C4-2B (cell line): ENCODE measurements at regions not wholly inside any gene's neighbourhood (a gene's known extent, or its start where the extent isn't known, plus 50 kb on each side); places are given as distances from the start of the nearest gene placed in this dataset.

Experiments
- H3K27ac ChIP-seq: fragments of 450-650 bp; 2 replicates; pipeline ENCODE4 v1.5.1; 2017
- ZFX ChIP-seq: fragments of 450-650 bp; IDR thresholded peaks from 2 replicates; pipeline ENCODE4 v1.6.1; 2017
- TF ChIP-seq, protein P1 (sequence below): fragments of 450-650 bp; conservative IDR thresholded peaks from 2 replicates; pipeline ENCODE4 v1.5.1; 2017; ENCODE audit warnings: mild to moderate bottlenecking

DNA sequence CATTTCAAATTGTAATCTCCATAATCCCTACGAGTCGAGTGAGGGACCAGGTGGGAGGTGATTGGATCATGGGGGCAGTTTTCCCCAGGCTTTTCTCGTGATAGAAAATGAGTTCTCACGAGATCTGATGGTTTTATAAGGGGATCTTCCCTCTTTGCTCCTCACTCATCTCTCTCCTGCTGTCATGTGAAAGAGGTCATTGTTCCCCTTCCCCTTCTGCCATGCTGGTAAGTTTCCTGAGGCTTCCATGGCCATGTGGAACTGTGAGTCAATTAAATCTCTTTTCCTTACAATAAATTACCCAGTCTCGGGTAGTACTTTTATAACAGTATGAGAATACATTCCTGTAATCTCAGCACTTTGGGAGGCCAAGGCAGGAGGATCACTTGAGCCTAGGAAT lies 76.7 kb upstream of the MARCHF10 start:
- TF ChIP-seq, protein P1, sequence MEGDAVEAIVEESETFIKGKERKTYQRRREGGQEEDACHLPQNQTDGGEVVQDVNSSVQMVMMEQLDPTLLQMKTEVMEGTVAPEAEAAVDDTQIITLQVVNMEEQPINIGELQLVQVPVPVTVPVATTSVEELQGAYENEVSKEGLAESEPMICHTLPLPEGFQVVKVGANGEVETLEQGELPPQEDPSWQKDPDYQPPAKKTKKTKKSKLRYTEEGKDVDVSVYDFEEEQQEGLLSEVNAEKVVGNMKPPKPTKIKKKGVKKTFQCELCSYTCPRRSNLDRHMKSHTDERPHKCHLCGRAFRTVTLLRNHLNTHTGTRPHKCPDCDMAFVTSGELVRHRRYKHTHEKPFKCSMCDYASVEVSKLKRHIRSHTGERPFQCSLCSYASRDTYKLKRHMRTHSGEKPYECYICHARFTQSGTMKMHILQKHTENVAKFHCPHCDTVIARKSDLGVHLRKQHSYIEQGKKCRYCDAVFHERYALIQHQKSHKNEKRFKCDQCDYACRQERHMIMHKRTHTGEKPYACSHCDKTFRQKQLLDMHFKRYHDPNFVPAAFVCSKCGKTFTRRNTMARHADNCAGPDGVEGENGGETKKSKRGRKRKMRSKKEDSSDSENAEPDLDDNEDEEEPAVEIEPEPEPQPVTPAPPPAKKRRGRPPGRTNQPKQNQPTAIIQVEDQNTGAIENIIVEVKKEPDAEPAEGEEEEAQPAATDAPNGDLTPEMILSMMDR = no peak
- no peak for TF ChIP-seq ZFX
- H3K27ac ChIP-seq = no peak overlapping the region

DNA sequence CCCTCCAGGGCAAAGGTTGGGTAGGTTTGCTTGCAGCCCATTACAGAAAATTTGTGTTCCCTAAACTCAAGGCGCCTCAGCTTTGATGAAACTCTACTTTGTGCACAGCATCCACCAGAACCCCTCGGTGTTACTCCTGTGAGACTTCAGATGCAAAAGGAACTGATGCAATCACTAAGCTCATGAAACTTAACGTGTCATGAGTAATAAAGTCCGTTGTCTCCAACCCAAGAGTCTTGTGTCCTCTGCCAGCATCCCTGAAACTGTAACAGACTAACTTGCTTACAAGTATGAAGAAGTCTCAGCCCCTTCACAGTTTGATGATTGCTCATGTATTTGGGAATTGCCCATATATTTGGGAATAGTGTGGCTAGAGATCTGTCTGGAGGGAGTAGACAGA lies 74.8 kb upstream of the MARCHF10 start:
- TF ChIP-seq, protein P1 = no peak
- TF ChIP-seq ZFX = no peak

DNA sequence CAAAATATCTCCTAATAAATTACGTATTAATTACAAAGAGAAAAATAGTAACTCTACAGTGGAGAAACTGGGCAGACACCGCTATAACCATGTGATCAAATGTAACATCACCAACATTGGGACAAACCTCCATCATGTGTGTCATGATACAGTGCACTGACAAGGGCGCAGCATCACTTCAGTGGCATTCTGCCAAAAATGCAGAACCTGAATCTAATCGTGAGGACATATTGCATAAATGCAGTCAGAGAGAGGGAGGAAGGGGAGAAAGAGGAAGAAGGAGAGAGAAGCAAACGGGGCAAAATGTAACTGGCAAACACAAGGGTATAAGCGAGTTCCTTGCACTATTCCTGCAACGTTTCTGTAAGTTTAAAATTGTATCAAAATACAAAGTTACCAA lies 74.2 kb upstream of the MARCHF10 start:
- H3K27ac ChIP-seq = no peak overlapping the region

More for the DNA sequence above, 74.8 kb upstream of the MARCHF10 start:
- no peak overlapping the region for H3K27ac ChIP-seq

DNA sequence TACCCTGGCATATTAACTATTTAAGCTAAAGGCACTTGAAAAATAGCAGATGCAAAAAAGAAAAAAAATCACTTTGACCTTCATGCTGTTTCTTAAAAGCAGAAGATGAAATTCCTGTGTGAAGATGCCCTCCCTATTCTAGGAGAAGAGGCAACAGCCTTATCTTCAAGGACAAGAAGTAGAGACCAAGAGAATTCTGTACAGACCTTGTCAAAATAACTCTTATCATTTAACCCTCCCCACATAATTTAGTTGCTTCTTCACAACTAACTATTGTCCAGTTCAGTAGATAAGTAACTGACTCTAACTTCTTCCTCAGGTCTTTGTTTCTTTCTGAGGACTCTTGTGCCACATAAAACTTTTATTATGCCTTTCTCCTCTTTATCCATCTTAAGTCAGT lies 72.0 kb upstream of the MARCHF10 start:
- no peak overlapping the region for H3K27ac ChIP-seq
- TF ChIP-seq, protein P1 = no peak
- no peak for TF ChIP-seq ZFX

More for the DNA sequence above, 74.2 kb upstream of the MARCHF10 start:
- TF ChIP-seq, protein P1 = no peak

DNA sequence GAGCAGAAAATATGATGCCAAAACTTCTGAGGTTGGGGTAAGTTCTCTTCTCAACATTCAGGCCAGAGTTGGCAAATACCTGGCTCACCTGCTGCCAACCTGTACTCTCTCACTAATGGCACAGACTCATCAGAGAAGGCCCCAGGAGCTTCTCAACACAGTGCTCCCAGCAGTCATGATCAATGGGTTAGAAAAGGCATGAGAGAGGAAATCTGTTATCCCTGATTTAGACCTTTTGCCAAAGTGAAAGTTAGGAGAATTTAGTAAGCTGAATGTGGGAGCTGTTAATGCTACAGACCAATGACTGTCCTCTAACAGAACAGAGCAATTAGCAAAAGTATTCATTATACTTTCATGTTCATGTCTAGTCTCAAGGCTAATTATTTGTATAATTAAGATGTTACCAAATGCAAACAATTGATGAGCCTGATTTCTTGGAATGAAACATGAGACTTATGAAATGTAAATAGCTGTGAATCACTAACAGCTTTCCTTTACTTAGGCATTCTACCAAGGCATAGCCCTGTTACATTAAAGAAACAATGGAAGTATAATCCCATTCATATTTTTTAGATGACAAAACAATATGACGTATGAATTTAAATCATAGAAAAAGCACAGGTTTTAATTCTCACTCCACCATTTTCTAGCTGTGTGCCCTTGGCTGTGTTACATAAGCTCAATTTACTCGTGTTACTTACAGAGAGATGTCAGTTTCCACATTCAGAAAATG lies 68.7 kb upstream of the MARCHF10 start:
- H3K27ac ChIP-seq = no peak overlapping the region
- TF ChIP-seq, protein P1 = no peak
- no peak for TF ChIP-seq ZFX

DNA sequence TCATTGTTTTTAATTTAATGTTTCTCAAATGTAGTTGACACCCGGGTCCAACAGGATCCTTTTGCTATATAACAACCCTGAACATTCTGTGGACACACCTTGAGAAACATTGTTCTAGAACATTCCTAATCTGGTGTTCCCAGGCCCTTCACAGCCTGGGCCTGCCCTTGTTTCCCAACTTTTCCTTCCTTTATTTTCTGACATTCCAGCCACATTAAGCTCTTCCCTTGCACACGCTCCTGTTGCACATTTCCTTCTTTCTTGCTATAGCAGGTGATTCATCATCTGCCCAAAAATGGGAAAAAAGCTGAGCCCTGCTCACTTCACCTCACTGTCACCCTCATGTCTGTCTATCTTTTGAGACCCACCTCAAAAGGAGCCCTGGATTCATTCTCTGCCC lies 67.9 kb upstream of the MARCHF10 start:
- no peak overlapping the region for H3K27ac ChIP-seq
- TF ChIP-seq, protein P1 = no peak
- TF ChIP-seq ZFX = no peak

DNA sequence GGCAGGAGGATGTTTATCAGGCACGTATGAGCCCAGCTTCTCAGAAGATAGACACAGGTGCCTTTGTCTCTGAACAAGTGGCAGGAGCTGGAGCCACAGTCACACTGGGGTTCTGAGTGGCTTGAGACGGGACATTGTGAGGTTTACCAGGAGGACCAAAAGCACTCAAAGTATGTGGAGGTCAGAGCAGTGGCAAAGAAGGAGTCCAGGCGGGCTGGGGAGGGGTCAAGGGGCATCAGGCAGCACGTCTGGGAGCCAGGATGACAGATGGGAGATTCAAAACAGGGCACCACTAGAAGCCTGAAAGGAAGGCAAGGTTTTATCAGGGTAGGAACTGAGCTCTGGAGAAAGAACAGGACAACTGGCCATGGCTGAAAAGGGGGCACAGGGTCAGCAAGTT lies 67.2 kb upstream of the MARCHF10 start:
- no peak overlapping the region for H3K27ac ChIP-seq
- TF ChIP-seq, protein P1 = no peak
- no peak for TF ChIP-seq ZFX
